Smooth muscle cell (in vitro differentiated cells): ENCODE measurements at regions not wholly inside any gene's neighbourhood (a gene's known extent, or its start where the extent isn't known, plus 50 kb on each side); places are given as distances from the start of the nearest gene placed in this dataset.

Experiments used
- DNase-seq: peaks from one replicate; lab custom pipeline; 2025; ENCODE audit not compliant: unreplicated experiment; lab: John Stamatoyannopoulos, UW
- H2AFZ ChIP-seq: fragments of 200-600 bp; sonication (generic); 2 replicates; pipeline ENCODE4 v1.6.0; 2016; ENCODE audit warnings: antibody characterized with exemption, low read depth, mild to moderate bottlenecking
- H3F3A ChIP-seq: fragments of 200-600 bp; sonication (generic); 2 replicates; pipeline ENCODE4 v1.6.0; 2017; ENCODE audit warnings: antibody characterized with exemption, low read depth
- H3K27ac ChIP-seq: fragments of 200-600 bp; sonication (generic); 2 replicates; pipeline ENCODE4 v1.5.1; 2016; ENCODE audit warnings: low read depth, mild to moderate bottlenecking
- H3K27me3 ChIP-seq: fragments of 200-600 bp; sonication (generic); 2 replicates; pipeline ENCODE4 v1.6.1; 2016; ENCODE audit warnings: low read depth, mild to moderate bottlenecking
- H3K36me3 ChIP-seq: fragments of 200-600 bp; sonication (generic); 2 replicates; pipeline ENCODE4 v1.5.1; 2016; ENCODE audit warnings: low read depth
- H3K4me1 ChIP-seq: fragments of 200-600 bp; sonication (generic); 2 replicates; pipeline ENCODE4 v1.5.1; 2016; ENCODE audit warnings: low read depth
- H3K4me2 ChIP-seq: fragments of 200-600 bp; sonication (generic); 2 replicates; pipeline ENCODE4 v1.6.0; 2016; ENCODE audit warnings: mild to moderate bottlenecking
- H3K4me3 ChIP-seq: fragments of 200-600 bp; sonication (generic); 2 replicates; pipeline ENCODE4 v1.5.1; 2016; ENCODE audit warnings: mild to moderate bottlenecking
- H3K79me2 ChIP-seq: fragments of 200-600 bp; sonication (generic); 2 replicates; pipeline ENCODE4 v1.6.0; 2016; ENCODE audit warnings: low read depth, mild to moderate bottlenecking
- H3K9ac ChIP-seq: fragments of 200-600 bp; sonication (generic); 2 replicates; pipeline ENCODE4 v1.6.0; 2016; ENCODE audit warnings: low read depth
- H3K9me3 ChIP-seq: fragments of 200-600 bp; sonication (generic); replicated peaks from 2 replicates; pipeline ENCODE4 v1.5.1; 2016; ENCODE audit warnings: low read depth
- H4K20me1 ChIP-seq: fragments of 200-600 bp; sonication (generic); 2 replicates; pipeline ENCODE4 v1.6.0; 2016; ENCODE audit warnings: low read depth
- CTCF ChIP-seq: fragments of 200-600 bp; sonication (generic); IDR thresholded peaks from 2 replicates; pipeline ENCODE4 v1.5.1; 2017; ENCODE audit warnings: borderline replicate concordance, mild to moderate bottlenecking, antibody characterized with exemption; ENCODE audit not compliant: insufficient read depth, poor library complexity, severe bottlenecking
- WGBS: methylation state at CpG from one replicate; pipeline ENCODE4 v1.1.7; 2016; ENCODE audit warnings: low lambda C conversion rate; 5-methylcytosine and 5-hydroxymethylcytosine counted together

- H3K27me3 ChIP-seq = no peaks in the 10 kb centered on the region
- peaks cover 9% of the 10 kb centered on the region for H3K4me1 ChIP-seq
- no peak overlapping the region for H2AFZ ChIP-seq
- no peak overlapping the region for H3K4me3 ChIP-seq
- no peaks in the 10 kb centered on the region for H3K9me3 ChIP-seq
- no peaks in the 10 kb centered on the region for H3K36me3 ChIP-seq
- no peak overlapping the region for H3K27ac ChIP-seq
- WGBS = 91% methylated on average over 3 of the region's 3 CpGs
- H4K20me1 ChIP-seq = no peaks in the 10 kb centered on the region
- peaks cover 5% of the 10 kb centered on the region for H3F3A ChIP-seq
- DNase-seq = no peak
- H3K9ac ChIP-seq = no peak overlapping the region
- TF ChIP-seq CTCF = no peak
- H3K4me2 ChIP-seq = no peak overlapping the region
- no peaks in the 10 kb centered on the region for H3K79me2 ChIP-seq
Observed at GRCh38 chr2:20130160-20130560, 78.7 kb upstream of the LAPTM4A start.

GRCh38 chr2:20129331-20130159 lies 78.1 kb upstream of the LAPTM4A start:
- Histone ChIP-seq H3K9me3 (no peaks in the 10 kb centered on the region), H3F3A (peaks cover 5% of the 10 kb centered on the region), H3K4me2 (no peak overlapping the region), H3K27ac (no peak overlapping the region), H3K4me3 (no peak overlapping the region), H4K20me1 (no peaks in the 10 kb centered on the region), H3K79me2 (no peaks in the 10 kb centered on the region), H2AFZ (no peak overlapping the region), H3K9ac (no peak overlapping the region), H3K4me1 (peaks cover 9% of the 10 kb centered on the region), H3K27me3 (no peaks in the 10 kb centered on the region), H3K36me3 (no peaks in the 10 kb centered on the region)
- no peak for TF ChIP-seq CTCF
- DNase-seq = no peak
- 90% methylated on average over 12 of the region's 12 CpGs for WGBS

GRCh38 chr2:20128506-20129330 lies 77.3 kb upstream of the LAPTM4A start:
- Histone ChIP-seq H3K9me3 (no peaks in the 10 kb centered on the region), H3F3A (peaks cover 5% of the 10 kb centered on the region), H3K4me3 (no peak overlapping the region), H4K20me1 (no peaks in the 10 kb centered on the region), H3K4me2 (no peak overlapping the region), H3K36me3 (no peaks in the 10 kb centered on the region), H3K27me3 (no peaks in the 10 kb centered on the region), H3K9ac (no peak overlapping the region), H2AFZ (no peak overlapping the region), H3K79me2 (no peaks in the 10 kb centered on the region), H3K4me1 (peaks cover 9% of the 10 kb centered on the region), H3K27ac (no peak overlapping the region)
- no peak for DNase-seq
- 91% methylated on average over 5 of the region's 5 CpGs for WGBS
- no peak for TF ChIP-seq CTCF
